Colonic mucosa (tissue), 4 donors: ENCODE measurements at regions not wholly inside any gene's neighbourhood (a gene's known extent, or its start where the extent isn't known, plus 50 kb on each side); places are given as distances from the start of the nearest gene placed in this dataset.

Experiments
- DNase-seq: peaks from one replicate; pipeline ENCODE4 v3.0.0-alpha.2; 2020
- H3K27ac ChIP-seq: fragments of 200-600 bp; one replicate; pipeline ENCODE4 v1.8.0; 2021
- H3K27me3 ChIP-seq: fragments of 200-600 bp; one replicate; pipeline ENCODE4 v1.8.0; 2021
- H3K36me3 ChIP-seq: fragments of 200-600 bp; one replicate; pipeline ENCODE4 v1.8.0; 2021
- H3K4me1 ChIP-seq: fragments of 200-600 bp; one replicate; pipeline ENCODE4 v1.8.0; 2021; ENCODE audit warnings: mild to moderate bottlenecking
- H3K4me3 ChIP-seq: fragments of 200-600 bp; one replicate; pipeline ENCODE4 v1.8.0; 2021
- H3K9ac ChIP-seq, 2 donors: one replicate each; pipeline ENCODE4 v1.7.0; 2013; ENCODE audit warnings: control low read depth in 2 of 2, low read depth in 2 of 2, low read length in 2 of 2
- H3K9me3 ChIP-seq: fragments of 200-600 bp; one replicate; pipeline ENCODE4 v1.8.0; 2021
- intact Hi-C: fragments of 100-400 bp; cut with DNase I; formaldehyde crosslinking; loops from one replicate; pipeline ENCODE4 v1.14.1; 2022
- TF ChIP-seq, protein P1 (sequence below): fragments of 200-600 bp; IDR thresholded peaks from one replicate; pipeline ENCODE4 v1.8.0; 2022; ENCODE audit warnings: antibody characterized with exemption, mild to moderate bottlenecking
- donor health status: healthy.
- donor health status: DM: no; HTN: no; CAD: no.
- donor health status: DM: no; HTN: no; CAD: no.

DNA sequence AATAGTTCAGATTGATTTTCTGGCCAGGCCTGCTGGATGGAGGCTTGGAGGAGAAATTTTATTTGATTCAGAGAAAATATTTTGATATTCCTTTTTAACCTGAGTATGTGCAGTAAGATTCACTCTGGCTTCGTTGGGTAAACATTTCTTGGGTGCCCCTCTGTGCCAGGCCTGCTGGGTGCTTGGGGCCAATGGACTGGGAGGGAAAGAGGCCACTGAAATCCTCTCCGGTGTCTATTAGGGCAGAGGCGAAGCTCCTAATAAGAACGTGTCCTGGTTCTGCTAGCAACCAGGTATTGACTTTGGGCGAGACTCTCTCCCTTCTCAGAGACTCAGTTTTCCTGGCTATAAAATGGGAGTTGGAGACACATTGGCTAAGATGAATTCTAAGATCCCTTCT is 122.5 kb downstream of the CYLD start:
- H3K27me3 ChIP-seq = no peaks in the 10 kb centered on the region
- no peaks in the 10 kb centered on the region for H3K9me3 ChIP-seq
- no peaks in the 10 kb centered on the region for H3K4me1 ChIP-seq
- H3K4me3 ChIP-seq = no peak overlapping the region
- no peaks in the 10 kb centered on the region for H3K36me3 ChIP-seq
- TF ChIP-seq, protein P1, sequence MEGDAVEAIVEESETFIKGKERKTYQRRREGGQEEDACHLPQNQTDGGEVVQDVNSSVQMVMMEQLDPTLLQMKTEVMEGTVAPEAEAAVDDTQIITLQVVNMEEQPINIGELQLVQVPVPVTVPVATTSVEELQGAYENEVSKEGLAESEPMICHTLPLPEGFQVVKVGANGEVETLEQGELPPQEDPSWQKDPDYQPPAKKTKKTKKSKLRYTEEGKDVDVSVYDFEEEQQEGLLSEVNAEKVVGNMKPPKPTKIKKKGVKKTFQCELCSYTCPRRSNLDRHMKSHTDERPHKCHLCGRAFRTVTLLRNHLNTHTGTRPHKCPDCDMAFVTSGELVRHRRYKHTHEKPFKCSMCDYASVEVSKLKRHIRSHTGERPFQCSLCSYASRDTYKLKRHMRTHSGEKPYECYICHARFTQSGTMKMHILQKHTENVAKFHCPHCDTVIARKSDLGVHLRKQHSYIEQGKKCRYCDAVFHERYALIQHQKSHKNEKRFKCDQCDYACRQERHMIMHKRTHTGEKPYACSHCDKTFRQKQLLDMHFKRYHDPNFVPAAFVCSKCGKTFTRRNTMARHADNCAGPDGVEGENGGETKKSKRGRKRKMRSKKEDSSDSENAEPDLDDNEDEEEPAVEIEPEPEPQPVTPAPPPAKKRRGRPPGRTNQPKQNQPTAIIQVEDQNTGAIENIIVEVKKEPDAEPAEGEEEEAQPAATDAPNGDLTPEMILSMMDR = no peak
- intact Hi-C loops = no loop called here
- H3K27ac ChIP-seq = no peak overlapping the region
- H3K9ac ChIP-seq = no peak overlapping the region
- no peak for DNase-seq

GRCh38 chr16:50863644-50864144 is 121.8 kb downstream of the CYLD start:
- Histone ChIP-seq H3K9me3 (no peaks in the 10 kb centered on the region), H3K27ac (no peak overlapping the region), H3K36me3 (no peaks in the 10 kb centered on the region), H3K4me1 (no peaks in the 10 kb centered on the region), H3K4me3 (no peak overlapping the region), H3K9ac (no peak overlapping the region), H3K27me3 (no peaks in the 10 kb centered on the region)
- TF ChIP-seq, protein P1 = no peak
- intact Hi-C loops = no loop called here
- DNase-seq = no peak

GRCh38 chr16:50862818-50863643 is 121.1 kb downstream of the CYLD start:
- H3K36me3 ChIP-seq = no peaks in the 10 kb centered on the region
- no peaks in the 10 kb centered on the region for H3K9me3 ChIP-seq
- intact Hi-C loops = no loop called here
- no peaks in the 10 kb centered on the region for H3K4me1 ChIP-seq
- DNase-seq = no peak
- H3K27ac ChIP-seq = no peak overlapping the region
- TF ChIP-seq, protein P1 = no peak
- H3K9ac ChIP-seq = no peak overlapping the region
- H3K4me3 ChIP-seq = no peak overlapping the region
- no peaks in the 10 kb centered on the region for H3K27me3 ChIP-seq

DNA sequence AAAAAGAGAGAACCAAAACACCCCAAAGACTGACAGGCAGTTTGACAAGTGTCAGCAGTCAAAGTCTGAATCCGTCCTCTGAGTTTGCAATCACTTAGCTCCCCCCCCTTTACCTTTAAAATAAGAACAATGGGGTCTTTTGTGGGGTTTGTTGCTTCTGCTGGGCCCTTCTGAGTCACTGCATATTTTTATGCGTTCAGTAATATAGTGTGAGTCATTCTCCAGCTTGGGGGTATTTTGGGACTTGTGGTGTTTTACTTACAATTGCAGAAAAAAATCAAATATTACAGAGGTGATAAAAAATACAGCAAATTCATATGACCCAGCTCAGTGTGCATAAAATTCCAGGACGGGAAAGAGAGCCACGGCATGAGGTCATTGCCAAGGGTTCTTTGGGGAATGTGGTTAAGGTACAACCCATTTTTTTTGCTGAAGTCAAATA is 120.1 kb downstream of the CYLD start:
- Histone ChIP-seq H3K27ac (no peak overlapping the region), H3K27me3 (no peaks in the 10 kb centered on the region), H3K4me3 (no peak overlapping the region), H3K4me1 (no peaks in the 10 kb centered on the region), H3K9ac (no peak overlapping the region), H3K9me3 (no peaks in the 10 kb centered on the region), H3K36me3 (no peaks in the 10 kb centered on the region)
- intact Hi-C loops = no loop called here
- DNase-seq = no peak
- TF ChIP-seq, protein P1 = no peak

DNA sequence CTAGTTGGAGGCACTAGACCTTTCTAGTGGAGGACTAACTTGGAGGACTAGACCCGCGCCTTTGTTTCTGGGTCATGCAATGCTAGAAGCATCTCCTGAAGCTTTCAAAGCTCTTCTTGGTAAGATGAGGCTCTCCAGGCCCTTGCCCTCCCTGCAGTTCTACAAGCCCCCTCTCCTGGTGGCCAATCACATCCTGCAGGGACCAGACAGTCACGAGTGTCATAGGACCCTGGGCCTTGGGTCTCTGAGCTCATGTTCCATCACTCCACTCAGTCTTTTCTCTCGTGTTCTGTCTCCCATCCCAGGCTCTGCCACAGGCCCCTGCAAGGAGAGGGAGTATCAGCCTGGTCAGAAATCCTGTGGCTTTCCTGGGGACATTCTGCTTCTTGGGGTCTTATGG is 119.6 kb downstream of the CYLD start:
- no peak overlapping the region for H3K27ac ChIP-seq
- intact Hi-C loops = no loop called here
- TF ChIP-seq, protein P1 = no peak
- no peak for DNase-seq
- no peak overlapping the region for H3K9ac ChIP-seq
- H3K36me3 ChIP-seq = no peaks in the 10 kb centered on the region
- no peaks in the 10 kb centered on the region for H3K4me1 ChIP-seq
- no peak overlapping the region for H3K4me3 ChIP-seq
- H3K9me3 ChIP-seq = no peaks in the 10 kb centered on the region
- H3K27me3 ChIP-seq = no peaks in the 10 kb centered on the region
